C4-2B (cell line): ENCODE measurements at regions not wholly inside any gene's neighbourhood (a gene's known extent, or its start where the extent isn't known, plus 50 kb on each side); places are given as distances from the start of the nearest gene placed in this dataset.

ENCODE experiments used
- CTCF ChIP-seq: fragments of 450-650 bp; conservative IDR thresholded peaks from 2 replicates; pipeline ENCODE4 v1.5.1; 2017; ENCODE audit warnings: mild to moderate bottlenecking
- ZFX ChIP-seq: fragments of 450-650 bp; IDR thresholded peaks from 2 replicates; pipeline ENCODE4 v1.6.1; 2017

- no peak for TF ChIP-seq CTCF
- TF ChIP-seq ZFX, result no peak
Measured at GRCh38 chr5:87560528-87560927, 147.8 kb upstream of the CCNH start.
